PFSK-1 (cell line): ENCODE measurements at regions not wholly inside any gene's neighbourhood (a gene's known extent, or its start where the extent isn't known, plus 50 kb on each side); places are given as distances from the start of the nearest gene placed in this dataset.

Experiments
- FOXP2 ChIP-seq: optimal IDR thresholded peaks from 2 replicates; pipeline ENCODE3; 2011; ENCODE audit warnings: borderline replicate concordance, control low read depth, inconsistent platforms; ENCODE audit not compliant: insufficient read depth; ENCODE audit errors: extremely low read length, extremely low read depth
- POLR2AphosphoS5 ChIP-seq: IDR thresholded peaks from 2 replicates; pipeline ENCODE4 v1.6.1; 2012; ENCODE audit warnings: low read depth, mild to moderate bottlenecking, control low read depth, low read length, moderate library complexity
- REST ChIP-seq, 2 experiments: IDR thresholded peaks; 2 replicates each; pipeline versions ENCODE4 v1.6.1 to v1.8.0; 2011 to 2012; ENCODE audit warnings: low read depth in 2 of 2, low read length in 2 of 2, control low read depth in 1 of 2, inconsistent platforms in 1 of 2, mild to moderate bottlenecking in 1 of 2, moderate library complexity in 1 of 2; ENCODE audit not compliant: insufficient read depth in 1 of 2
- TAF1 ChIP-seq: IDR thresholded peaks from 2 replicates; pipeline ENCODE4 v1.6.1; 2012; ENCODE audit warnings: low read length, control low read depth, borderline replicate concordance; ENCODE audit not compliant: insufficient read depth

GRCh38 chr4:120355881-120356280 is 289.2 kb upstream of the MAD2L1 start:
- no peak for TF ChIP-seq TAF1
- TF ChIP-seq REST (IDR thresholded peaks at IDR 0.05; ENCODE audit: insufficient read depth in 1 of 2, low read depth in 2 of 2, low read length in 2 of 2): no peak
- no peak for TF ChIP-seq POLR2AphosphoS5
- TF ChIP-seq FOXP2: no peak
